Epithelial cell of esophagus (primary cell): ENCODE measurements at regions not wholly inside any gene's neighbourhood (a gene's known extent, or its start where the extent isn't known, plus 50 kb on each side); places are given as distances from the start of the nearest gene placed in this dataset.

ENCODE experiments used
- DNase-seq: peaks from one replicate; pipeline ENCODE4 v3.0.0; 2010; ENCODE audit warnings: low read depth
- H3K4me3 ChIP-seq: 2 replicates; pipeline ENCODE4 v1.5.1; 2011; ENCODE audit warnings: mild to moderate bottlenecking, low read length, control low read depth
- TF ChIP-seq, protein P1 (sequence below): IDR thresholded peaks from 2 replicates; pipeline ENCODE4 v1.5.1; 2011; ENCODE audit warnings: low read depth, mild to moderate bottlenecking, low read length, control low read depth, inconsistent platforms; ENCODE audit not compliant: insufficient read depth; ENCODE audit errors: missing control alignments

GRCh38 chr21:31399591-31399990, 55.5 kb upstream of the TIAM1 start:
- DNase-seq = no peak
- no peak overlapping the region for H3K4me3 ChIP-seq
- TF ChIP-seq, protein P1, sequence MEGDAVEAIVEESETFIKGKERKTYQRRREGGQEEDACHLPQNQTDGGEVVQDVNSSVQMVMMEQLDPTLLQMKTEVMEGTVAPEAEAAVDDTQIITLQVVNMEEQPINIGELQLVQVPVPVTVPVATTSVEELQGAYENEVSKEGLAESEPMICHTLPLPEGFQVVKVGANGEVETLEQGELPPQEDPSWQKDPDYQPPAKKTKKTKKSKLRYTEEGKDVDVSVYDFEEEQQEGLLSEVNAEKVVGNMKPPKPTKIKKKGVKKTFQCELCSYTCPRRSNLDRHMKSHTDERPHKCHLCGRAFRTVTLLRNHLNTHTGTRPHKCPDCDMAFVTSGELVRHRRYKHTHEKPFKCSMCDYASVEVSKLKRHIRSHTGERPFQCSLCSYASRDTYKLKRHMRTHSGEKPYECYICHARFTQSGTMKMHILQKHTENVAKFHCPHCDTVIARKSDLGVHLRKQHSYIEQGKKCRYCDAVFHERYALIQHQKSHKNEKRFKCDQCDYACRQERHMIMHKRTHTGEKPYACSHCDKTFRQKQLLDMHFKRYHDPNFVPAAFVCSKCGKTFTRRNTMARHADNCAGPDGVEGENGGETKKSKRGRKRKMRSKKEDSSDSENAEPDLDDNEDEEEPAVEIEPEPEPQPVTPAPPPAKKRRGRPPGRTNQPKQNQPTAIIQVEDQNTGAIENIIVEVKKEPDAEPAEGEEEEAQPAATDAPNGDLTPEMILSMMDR = no peak

DNA sequence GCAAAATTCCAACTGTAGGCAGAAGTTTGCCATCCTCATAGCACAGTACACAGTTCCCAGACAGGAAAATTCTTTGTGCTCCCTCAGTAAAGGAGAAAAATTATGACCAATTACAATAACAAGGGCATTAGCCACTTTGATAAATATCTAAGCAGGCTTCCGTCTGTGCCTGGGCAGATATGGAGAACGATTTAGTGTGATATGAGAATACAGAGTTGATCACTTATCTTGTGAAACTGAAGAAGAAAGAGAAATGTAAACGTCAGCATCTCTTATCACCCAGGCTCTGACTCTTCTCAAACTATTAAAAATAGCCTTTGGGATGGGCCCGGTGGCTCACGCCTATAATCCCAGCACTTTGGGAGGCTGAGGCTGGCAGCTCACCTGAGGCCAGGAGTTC, 54.5 kb upstream of the TIAM1 start:
- no peak overlapping the region for H3K4me3 ChIP-seq
- no peak for DNase-seq
- TF ChIP-seq, protein P1 = no peak

GRCh38 chr21:31397939-31398338, 53.9 kb upstream of the TIAM1 start:
- no peak overlapping the region for H3K4me3 ChIP-seq
- peak; percentile 17 for DNase-seq
- TF ChIP-seq, protein P1 = no peak

DNA sequence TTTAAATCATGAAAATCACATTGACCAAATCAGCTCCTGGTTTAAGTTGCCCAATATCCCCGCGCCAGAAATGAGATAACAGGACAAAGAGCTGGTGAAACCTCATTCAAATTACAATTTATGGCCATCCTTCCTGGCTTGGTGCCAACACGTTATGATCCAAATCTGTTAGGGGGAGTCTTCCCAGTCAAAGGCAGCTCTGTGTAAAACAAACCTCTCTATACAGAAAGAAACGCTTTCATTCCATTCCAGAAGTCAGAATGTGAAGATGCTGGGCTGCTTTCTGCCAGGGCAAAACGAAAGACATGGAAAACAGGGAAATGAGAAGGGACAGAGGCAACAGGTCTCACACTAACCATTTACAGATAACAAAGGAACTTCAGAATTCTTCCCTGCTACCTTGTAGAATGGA, 53.5 kb upstream of the TIAM1 start:
- no peak overlapping the region for H3K4me3 ChIP-seq
- no peak for DNase-seq

DNA sequence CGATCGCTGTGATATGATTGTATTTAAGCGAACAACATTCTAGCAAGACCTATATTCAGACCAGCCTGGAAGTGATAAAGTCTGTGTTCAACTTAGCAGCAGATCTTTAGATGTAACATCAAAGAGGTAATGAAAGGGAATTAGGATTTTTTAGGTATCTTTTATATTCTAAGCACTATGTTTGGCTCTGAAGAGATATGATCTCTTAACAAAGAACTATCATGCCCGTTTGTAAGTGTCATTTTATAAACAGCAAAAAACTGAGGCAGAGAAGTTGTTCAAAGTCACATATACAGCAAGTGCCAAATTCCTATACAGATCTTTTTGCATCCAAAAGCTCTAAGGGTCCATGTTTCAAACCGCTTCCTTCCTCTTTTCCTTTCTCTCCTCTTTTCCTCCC, 53.0 kb upstream of the TIAM1 start:
- TF ChIP-seq, protein P1 = no peak
- DNase-seq = no peak
- no peak overlapping the region for H3K4me3 ChIP-seq

More for the DNA sequence above, 53.5 kb upstream of the TIAM1 start:
- TF ChIP-seq, protein P1 = no peak

DNA sequence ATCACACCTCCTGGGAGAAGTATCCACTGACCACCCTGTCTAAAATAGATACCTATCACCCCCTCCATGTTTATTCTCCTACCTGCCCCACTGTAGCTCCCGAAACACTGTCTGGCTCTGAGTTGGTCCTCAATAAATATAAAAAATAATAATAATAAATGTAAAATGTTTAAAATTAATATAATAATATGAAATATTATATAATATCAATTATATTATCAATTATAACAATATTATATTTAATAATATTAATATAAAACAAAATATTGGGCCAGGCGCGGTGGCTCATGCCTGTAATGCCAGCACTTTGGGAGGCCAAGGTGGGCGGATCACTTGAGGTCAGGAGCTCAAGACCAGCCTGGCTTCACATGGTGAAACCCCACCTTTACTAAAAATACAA, 52.3 kb upstream of the TIAM1 start:
- no peak overlapping the region for H3K4me3 ChIP-seq
- TF ChIP-seq, protein P1 = no peak
- no peak for DNase-seq

- DNase-seq = no peak
- TF ChIP-seq, protein P1 = no peak
- no peak overlapping the region for H3K4me3 ChIP-seq
These were observed 51.7 kb upstream of the TIAM1 start for GRCh38 chr21:31395791-31396190.
